Activated CD4-positive, CD25-positive, alpha-beta regulatory T cell treated with anti-CD3 and anti-CD28 coated beads, Interleukin-2, amount 50 U/mL, for 72 hours (primary cell): ENCODE measurements at regions not wholly inside any gene's neighbourhood (a gene's known extent, or its start where the extent isn't known, plus 50 kb on each side); places are given as distances from the start of the nearest gene placed in this dataset.

Source experiments
- DNase-seq: peaks from one replicate; pipeline ENCODE4 v3.0.0; 2021

GRCh38 chr11:112597286-112597790, 336.7 kb upstream of the PLET1 start:
- no peak for DNase-seq

- no peak for DNase-seq
These were observed 338.6 kb upstream of the PLET1 start for GRCh38 chr11:112599265-112599664.

- no peak for DNase-seq
These were observed 339.3 kb upstream of the PLET1 start for GRCh38 chr11:112599856-112600533.

- DNase-seq: no peak
These were observed 344.5 kb upstream of the PLET1 start for GRCh38 chr11:112605093-112605666.

- no peak for DNase-seq
These were observed 346.0 kb upstream of the PLET1 start for GRCh38 chr11:112606656-112607055.

GRCh38 chr11:112608509-112608908, 347.8 kb upstream of the PLET1 start:
- no peak for DNase-seq

- DNase-seq: no peak
These were observed 349.8 kb upstream of the PLET1 start for GRCh38 chr11:112610494-112610893.

GRCh38 chr11:112610996-112611750, 350.0 kb upstream of the NCAM1 start:
- no peak for DNase-seq

GRCh38 chr11:112611771-112612170, 349.4 kb upstream of the NCAM1 start:
- no peak for DNase-seq

GRCh38 chr11:112612250-112612849, 348.9 kb upstream of the NCAM1 start:
- DNase-seq: no peak

- no peak for DNase-seq
These were observed 347.9 kb upstream of the NCAM1 start for GRCh38 chr11:112613051-112613972.

GRCh38 chr11:112614605-112615004, 346.6 kb upstream of the NCAM1 start:
- DNase-seq: no peak

GRCh38 chr11:112615238-112615637, 346.0 kb upstream of the NCAM1 start:
- DNase-seq: no peak

GRCh38 chr11:112615891-112616290, 345.3 kb upstream of the NCAM1 start:
- DNase-seq: no peak

GRCh38 chr11:112616327-112617097, 344.7 kb upstream of the NCAM1 start:
- no peak for DNase-seq

GRCh38 chr11:112617098-112617425, 344.2 kb upstream of the NCAM1 start:
- DNase-seq: no peak

GRCh38 chr11:112617977-112618826, 343.0 kb upstream of the NCAM1 start:
- DNase-seq: no peak

- no peak for DNase-seq
These were observed 342.1 kb upstream of the NCAM1 start for GRCh38 chr11:112619106-112619505.

- DNase-seq: no peak
These were observed 340.4 kb upstream of the NCAM1 start for GRCh38 chr11:112620621-112621394.

GRCh38 chr11:112623057-112623456, 338.2 kb upstream of the NCAM1 start:
- DNase-seq: no peak
